ENCODE measurements at regions not wholly inside any gene's neighbourhood (a gene's known extent, or its start where the extent isn't known, plus 50 kb on each side); places are given as distances from the start of the nearest gene placed in this dataset.

- no peak overlapping the region for H3K4me3 ChIP-seq (ENCODE audit: low read depth, low read length)
Observed at GRCh38 chr3:72153477-72154314, 368.7 kb upstream of the PROK2 start.

GRCh38 chr3:72152551-72153476, 367.9 kb upstream of the PROK2 start:
- H3K4me3 ChIP-seq (ENCODE audit: low read depth, low read length) = no peak overlapping the region

- H3K4me3 ChIP-seq (ENCODE audit: low read depth, low read length) = no peak overlapping the region
Observed at GRCh38 chr3:72151465-72152238, 366.7 kb upstream of the PROK2 start.

- no peak overlapping the region for H3K4me3 ChIP-seq (ENCODE audit: low read depth, low read length)
Observed at GRCh38 chr3:72150634-72151412, 365.9 kb upstream of the PROK2 start.

GRCh38 chr3:72149645-72150300, 364.8 kb upstream of the PROK2 start:
- H3K4me3 ChIP-seq (ENCODE audit: low read depth, low read length) = no peak overlapping the region

GRCh38 chr3:72147600-72147999, 362.7 kb upstream of the PROK2 start:
- H3K4me3 ChIP-seq (ENCODE audit: low read depth, low read length) = no peak overlapping the region

GRCh38 chr3:72145506-72146380, 360.8 kb upstream of the PROK2 start:
- H3K4me3 ChIP-seq (ENCODE audit: low read depth, low read length) = no peak overlapping the region

GRCh38 chr3:72144773-72145505, 360.0 kb upstream of the PROK2 start:
- H3K4me3 ChIP-seq (ENCODE audit: low read depth, low read length) = no peak overlapping the region

GRCh38 chr3:72143966-72144717, 359.2 kb upstream of the PROK2 start:
- no peak overlapping the region for H3K4me3 ChIP-seq (ENCODE audit: low read depth, low read length)

GRCh38 chr3:72143322-72143721, 358.4 kb upstream of the PROK2 start:
- H3K4me3 ChIP-seq (ENCODE audit: low read depth, low read length) = no peak overlapping the region

- no peak overlapping the region for H3K4me3 ChIP-seq (ENCODE audit: low read depth, low read length)
Observed at GRCh38 chr3:72142028-72142427, 357.1 kb upstream of the PROK2 start.

GRCh38 chr3:72141264-72141663, 356.3 kb upstream of the PROK2 start:
- H3K4me3 ChIP-seq (ENCODE audit: low read depth, low read length) = no peak overlapping the region

GRCh38 chr3:72139316-72139715, 354.4 kb upstream of the PROK2 start:
- H3K4me3 ChIP-seq (ENCODE audit: low read depth, low read length) = no peak overlapping the region

- H3K4me3 ChIP-seq (ENCODE audit: low read depth, low read length) = no peak overlapping the region
Observed at GRCh38 chr3:72137865-72138861, 353.2 kb upstream of the PROK2 start.

GRCh38 chr3:72135636-72136035, 350.7 kb upstream of the PROK2 start:
- H3K4me3 ChIP-seq (ENCODE audit: low read depth, low read length) = no peak overlapping the region

GRCh38 chr3:72134989-72135451, 350.1 kb upstream of the PROK2 start:
- H3K4me3 ChIP-seq (ENCODE audit: low read depth, low read length) = no peak overlapping the region

Measured in iPS-11a (cell line).